Trophoblast cell (in vitro differentiated cells and primary cell): ENCODE measurements at regions not wholly inside any gene's neighbourhood (a gene's known extent, or its start where the extent isn't known, plus 50 kb on each side); places are given as distances from the start of the nearest gene placed in this dataset.

Source experiments
- DNase-seq, 2 donors: peaks; one replicate each; pipeline ENCODE4 v3.0.0-alpha.2; 2016
- H2AFZ ChIP-seq: 2 replicates; pipeline ENCODE4 v1.6.1; 2013; ENCODE audit warnings: low read length, moderate library complexity, mild to moderate bottlenecking; ENCODE audit not compliant: insufficient read depth, poor library complexity
- H2AK5ac ChIP-seq: 2 replicates; pipeline ENCODE4 v1.6.1; 2013; ENCODE audit warnings: mild to moderate bottlenecking, low read length
- H2BK120ac ChIP-seq: 2 replicates; pipeline ENCODE4 v1.6.1; 2013; ENCODE audit warnings: low read length, mild to moderate bottlenecking, moderate library complexity; ENCODE audit not compliant: insufficient read depth, poor library complexity
- H2BK12ac ChIP-seq: 2 replicates; pipeline ENCODE4 v1.6.1; 2013; ENCODE audit warnings: mild to moderate bottlenecking, low read length, moderate library complexity
- H2BK5ac ChIP-seq: 2 replicates; pipeline ENCODE4 v1.6.1; 2013; ENCODE audit warnings: low read length, low read depth, moderate library complexity, mild to moderate bottlenecking; ENCODE audit not compliant: poor library complexity
- H3K14ac ChIP-seq: 2 replicates; pipeline ENCODE4 v1.6.1; 2013; ENCODE audit warnings: mild to moderate bottlenecking, low read length
- H3K18ac ChIP-seq: 2 replicates; pipeline ENCODE4 v1.6.1; 2013; ENCODE audit warnings: mild to moderate bottlenecking, low read length
- H3K23ac ChIP-seq: 2 replicates; pipeline ENCODE4 v1.6.1; 2013; ENCODE audit warnings: low read length
- H3K27ac ChIP-seq: 2 replicates; pipeline ENCODE4 v1.5.1; 2013; ENCODE audit warnings: low read depth, mild to moderate bottlenecking, inconsistent platforms, low read length, moderate library complexity
- H3K27me3 ChIP-seq: 2 replicates; pipeline ENCODE4 v1.6.1; 2013; ENCODE audit warnings: inconsistent platforms, mild to moderate bottlenecking, low read length, moderate library complexity; ENCODE audit not compliant: insufficient read depth
- H3K36me3 ChIP-seq, 2 experiments: 1 replicate in 1 of 2; 2 replicates in 1 of 2; pipeline ENCODE4 v1.6.1; 2013; ENCODE audit warnings: low read length in 2 of 2, mild to moderate bottlenecking in 2 of 2, moderate library complexity in 1 of 2; ENCODE audit not compliant: insufficient read depth in 2 of 2, control insufficient read depth in 1 of 2
- H3K4ac ChIP-seq: 2 replicates; pipeline ENCODE4 v1.6.1; 2013; ENCODE audit warnings: low read depth, mild to moderate bottlenecking, low read length, moderate library complexity
- H3K4me1 ChIP-seq, 2 experiments: 1 replicate in 1 of 2; 2 replicates in 1 of 2; pipeline ENCODE4 v1.6.1; 2013; ENCODE audit warnings: low read length in 2 of 2, mild to moderate bottlenecking in 2 of 2, moderate library complexity in 1 of 2; ENCODE audit not compliant: insufficient read depth in 2 of 2, control insufficient read depth in 1 of 2
- H3K4me2 ChIP-seq: 2 replicates; pipeline ENCODE4 v1.6.1; 2013; ENCODE audit warnings: inconsistent platforms, mild to moderate bottlenecking, low read length, moderate library complexity
- H3K4me3 ChIP-seq: 2 replicates; pipeline ENCODE4 v1.5.1; 2013; ENCODE audit warnings: mild to moderate bottlenecking, low read depth, low read length, inconsistent platforms
- H3K79me1 ChIP-seq: one replicate; pipeline ENCODE4 v1.6.1; 2013; ENCODE audit warnings: low read length
- H3K79me2 ChIP-seq: 2 replicates; pipeline ENCODE4 v1.6.1; 2013; ENCODE audit warnings: low read length, mild to moderate bottlenecking; ENCODE audit not compliant: control insufficient read depth, insufficient read depth, poor library complexity
- H3K9ac ChIP-seq: 2 replicates; pipeline ENCODE4 v1.6.1; 2013; ENCODE audit warnings: mild to moderate bottlenecking, low read length
- H3K9me3 ChIP-seq: 2 replicates; pipeline ENCODE4 v1.6.1; 2013; ENCODE audit warnings: low read depth, mild to moderate bottlenecking, control low read depth, inconsistent platforms, low read length; ENCODE audit not compliant: insufficient read depth
- H4K12ac ChIP-seq: 2 replicates; pipeline ENCODE4 v1.6.1; 2013; ENCODE audit warnings: low read depth, mild to moderate bottlenecking, low read length, moderate library complexity
- H4K8ac ChIP-seq: 2 replicates; pipeline ENCODE4 v1.6.1; 2013; ENCODE audit warnings: low read depth, mild to moderate bottlenecking, low read length, moderate library complexity
- H4K91ac ChIP-seq: one replicate; pipeline ENCODE4 v1.6.1; 2013; ENCODE audit warnings: low read depth, mild to moderate bottlenecking, low read length, moderate library complexity
- WGBS: extraction: QIAGEN DNeasy Blood & Tissue Kit; methylation state at CpG from one replicate; pipeline ENCODE4 v1.1.7; 2013; ENCODE audit warnings: missing lambda C conversion rate; ENCODE audit not compliant: insufficient read length, insufficient coverage; ENCODE audit errors: extremely low coverage; 5-methylcytosine and 5-hydroxymethylcytosine counted together

DNA sequence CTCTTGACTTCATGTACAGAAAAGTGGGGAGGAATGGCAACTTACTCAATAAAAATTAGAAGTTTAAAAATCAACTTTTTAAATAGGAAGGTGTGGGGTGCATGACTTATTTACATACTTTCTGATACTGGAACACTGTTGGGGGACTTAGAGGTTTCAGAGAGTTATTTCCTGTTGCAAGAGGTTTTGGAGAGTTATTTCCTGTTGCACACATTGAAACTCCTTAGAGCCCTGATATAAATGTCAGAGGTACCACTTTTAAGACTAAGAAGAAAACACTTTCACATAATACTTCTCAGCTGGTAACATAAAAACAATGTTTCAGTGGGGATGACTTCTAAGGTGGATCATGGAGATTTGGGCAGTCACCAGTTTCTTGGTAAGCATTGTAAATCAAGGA is 579.9 kb downstream of the MMUT start:
- H2AK5ac ChIP-seq, result no peak overlapping the region
- no peaks in the 10 kb centered on the region for H3K27me3 ChIP-seq
- no peak overlapping the region for H3K4ac ChIP-seq
- H3K4me1 ChIP-seq, result no peaks in the 10 kb centered on the region
- H3K36me3 ChIP-seq, result no peaks in the 10 kb centered on the region
- H3K9ac ChIP-seq, result no peak overlapping the region
- H2BK5ac ChIP-seq, result no peak overlapping the region
- DNase-seq, result no peak
- H4K12ac ChIP-seq, result no peak overlapping the region
- H2AFZ ChIP-seq, result no peak overlapping the region
- no peaks in the 10 kb centered on the region for H3K9me3 ChIP-seq
- H3K79me1 ChIP-seq, result no peaks in the 10 kb centered on the region
- H3K79me2 ChIP-seq, result no peaks in the 10 kb centered on the region
- H4K91ac ChIP-seq, result no peak overlapping the region
- no peak overlapping the region for H3K4me2 ChIP-seq
- no peak overlapping the region for H3K18ac ChIP-seq
- H3K14ac ChIP-seq, result no peak overlapping the region
- no peak overlapping the region for H3K27ac ChIP-seq
- H2BK12ac ChIP-seq, result no peak overlapping the region
- no peak overlapping the region for H3K4me3 ChIP-seq
- no peak overlapping the region for H4K8ac ChIP-seq
- H2BK120ac ChIP-seq, result no peak overlapping the region
- H3K23ac ChIP-seq, result no peak overlapping the region

DNA sequence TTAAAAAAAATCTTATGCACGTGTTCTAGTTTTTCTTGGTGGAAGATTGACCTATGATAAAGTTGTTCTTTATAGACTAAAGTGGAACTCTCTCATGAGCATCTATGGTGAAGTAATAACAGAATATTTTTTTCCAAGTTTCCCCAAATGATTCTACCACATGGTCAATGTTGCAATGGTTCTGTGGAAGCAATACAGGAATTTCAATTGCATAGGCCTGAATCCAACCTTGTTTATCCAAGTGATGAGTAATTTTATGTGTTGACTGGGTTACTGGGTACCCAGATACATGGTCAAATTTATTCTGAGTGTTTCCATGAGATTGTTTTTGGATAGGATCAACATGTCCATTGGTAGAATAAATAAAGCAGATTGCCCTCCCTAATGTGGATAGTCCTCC is 581.5 kb downstream of the MMUT start:
- Histone ChIP-seq H4K8ac (no peak overlapping the region), H2AK5ac (no peak overlapping the region), H2BK12ac (no peak overlapping the region), H3K9me3 (no peaks in the 10 kb centered on the region), H3K9ac (no peak overlapping the region), H3K4me3 (no peak overlapping the region), H3K79me1 (no peaks in the 10 kb centered on the region), H4K91ac (no peak overlapping the region), H3K36me3 (no peaks in the 10 kb centered on the region), H2BK5ac (no peak overlapping the region), H3K18ac (no peak overlapping the region), H3K23ac (no peak overlapping the region), H4K12ac (no peak overlapping the region), H3K4me1 (no peaks in the 10 kb centered on the region), H2AFZ (no peak overlapping the region), H3K27me3 (no peaks in the 10 kb centered on the region), H2BK120ac (no peak overlapping the region), H3K27ac (no peak overlapping the region), H3K14ac (no peak overlapping the region), H3K4me2 (no peak overlapping the region), H3K4ac (no peak overlapping the region), H3K79me2 (no peaks in the 10 kb centered on the region)
- no peak for DNase-seq
- no CpG with 5 or more reads among the region's 1 CpG for WGBS

DNA sequence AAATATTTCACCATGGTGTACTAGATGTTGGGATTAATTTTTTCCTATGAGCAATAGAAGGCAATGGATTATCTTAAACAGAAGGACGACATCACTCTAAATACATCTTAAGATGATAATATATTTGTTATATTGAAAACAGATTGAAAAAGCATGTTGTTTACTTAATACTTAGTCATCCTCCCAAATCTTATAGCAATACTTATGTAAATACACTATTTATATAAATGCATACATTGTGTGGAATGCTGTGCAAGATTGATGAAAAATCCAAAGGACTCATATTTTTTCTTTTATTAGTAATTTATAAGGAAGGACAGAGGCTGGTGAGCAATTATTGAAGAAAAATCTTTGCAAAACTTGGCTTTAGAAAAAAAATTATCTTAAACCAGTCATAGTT is 593.5 kb downstream of the MMUT start:
- Histone ChIP-seq H3K9me3 (no peaks in the 10 kb centered on the region), H3K27ac (no peak overlapping the region), H3K9ac (no peak overlapping the region), H3K36me3 (no peaks in the 10 kb centered on the region), H2BK12ac (no peak overlapping the region), H3K4me1 (no peaks in the 10 kb centered on the region), H2BK5ac (no peak overlapping the region), H3K79me1 (no peaks in the 10 kb centered on the region), H2BK120ac (no peak overlapping the region), H4K12ac (no peak overlapping the region), H2AFZ (no peak overlapping the region), H3K4me3 (no peak overlapping the region), H3K4ac (no peak overlapping the region), H3K23ac (no peak overlapping the region), H4K91ac (no peak overlapping the region), H3K14ac (no peak overlapping the region), H3K18ac (no peak overlapping the region), H2AK5ac (no peak overlapping the region), H3K4me2 (no peak overlapping the region), H3K79me2 (no peaks in the 10 kb centered on the region), H4K8ac (no peak overlapping the region), H3K27me3 (no peaks in the 10 kb centered on the region)
- WGBS, result no CpG with 5 or more reads among the region's 1 CpG
- no peak for DNase-seq

DNA sequence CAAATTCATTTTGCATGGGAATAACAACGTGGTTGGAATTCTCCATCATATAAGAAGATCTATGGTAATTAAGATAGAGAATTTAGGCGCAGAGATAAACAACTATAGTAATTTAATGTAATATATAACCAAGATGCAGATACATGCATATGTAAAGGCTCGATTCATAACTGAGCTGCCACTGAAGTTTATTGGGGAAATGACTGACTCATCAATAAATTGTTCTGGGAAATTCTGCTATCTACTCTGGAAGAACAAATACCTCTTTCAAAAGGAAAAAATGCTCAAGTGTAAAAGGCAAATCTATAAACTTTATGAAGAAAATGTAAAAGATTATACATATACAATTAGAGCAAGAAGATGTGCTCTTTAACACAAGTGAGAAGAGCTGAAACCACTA is 596.4 kb downstream of the MMUT start:
- Histone ChIP-seq H3K14ac (no peak overlapping the region), H3K36me3 (no peaks in the 10 kb centered on the region), H2BK12ac (no peak overlapping the region), H4K91ac (no peak overlapping the region), H3K4ac (no peak overlapping the region), H3K4me3 (no peak overlapping the region), H3K9me3 (peaks cover 1% of the 10 kb centered on the region), H3K9ac (no peak overlapping the region), H3K79me1 (no peaks in the 10 kb centered on the region), H3K27ac (no peak overlapping the region), H3K18ac (no peak overlapping the region), H2AFZ (no peak overlapping the region), H3K79me2 (no peaks in the 10 kb centered on the region), H3K23ac (no peak overlapping the region), H3K4me1 (no peaks in the 10 kb centered on the region), H2BK5ac (no peak overlapping the region), H4K12ac (no peak overlapping the region), H4K8ac (no peak overlapping the region), H3K4me2 (no peak overlapping the region), H3K27me3 (no peaks in the 10 kb centered on the region), H2BK120ac (no peak overlapping the region), H2AK5ac (no peak overlapping the region)
- no peak for DNase-seq
- WGBS, result no CpG with 5 or more reads among the region's 3 CpGs

DNA sequence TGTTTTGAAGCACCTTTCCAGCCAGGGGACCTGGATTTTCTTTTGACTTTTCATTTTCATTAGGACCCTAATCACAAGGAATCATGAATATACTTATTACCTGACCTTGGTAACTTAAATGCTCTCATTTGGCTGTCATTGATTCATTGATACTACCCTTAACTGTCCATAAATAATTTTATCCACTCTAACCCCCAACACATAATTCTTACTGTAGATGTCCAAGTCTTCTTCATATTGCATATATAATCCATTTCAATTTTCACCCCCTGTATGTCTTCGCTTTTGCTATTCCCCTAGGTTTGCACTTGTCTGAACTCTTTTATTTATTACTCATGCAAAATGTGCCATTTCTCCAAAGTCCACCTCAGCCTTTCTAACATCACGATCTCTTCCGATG is 602.9 kb downstream of the MMUT start:
- Histone ChIP-seq H3K36me3 (no peaks in the 10 kb centered on the region), H3K79me1 (no peaks in the 10 kb centered on the region), H3K79me2 (no peaks in the 10 kb centered on the region), H3K18ac (no peak overlapping the region), H3K27ac (no peak overlapping the region), H3K23ac (no peak overlapping the region), H2AFZ (no peak overlapping the region), H3K4me3 (no peak overlapping the region), H3K4ac (no peak overlapping the region), H2BK5ac (no peak overlapping the region), H3K14ac (no peak overlapping the region), H3K4me1 (no peaks in the 10 kb centered on the region), H4K12ac (no peak overlapping the region), H3K9me3 (peaks cover 1% of the 10 kb centered on the region), H2BK12ac (no peak overlapping the region), H3K27me3 (no peaks in the 10 kb centered on the region), H3K9ac (no peak overlapping the region), H3K4me2 (no peak overlapping the region), H2AK5ac (no peak overlapping the region), H4K91ac (no peak overlapping the region), H2BK120ac (no peak overlapping the region), H4K8ac (no peak overlapping the region)
- no peak for DNase-seq
- WGBS, result no CpG with 5 or more reads among the region's 3 CpGs
